ENCODE measurements at regions not wholly inside any gene's neighbourhood (a gene's known extent, or its start where the extent isn't known, plus 50 kb on each side); places are given as distances from the start of the nearest gene placed in this dataset.
"Not testable (repeated sequence)": the region's sequence is repeated elsewhere in the genome, so short reads cannot be mapped to it uniquely, and the experiment has no call there.

DNA sequence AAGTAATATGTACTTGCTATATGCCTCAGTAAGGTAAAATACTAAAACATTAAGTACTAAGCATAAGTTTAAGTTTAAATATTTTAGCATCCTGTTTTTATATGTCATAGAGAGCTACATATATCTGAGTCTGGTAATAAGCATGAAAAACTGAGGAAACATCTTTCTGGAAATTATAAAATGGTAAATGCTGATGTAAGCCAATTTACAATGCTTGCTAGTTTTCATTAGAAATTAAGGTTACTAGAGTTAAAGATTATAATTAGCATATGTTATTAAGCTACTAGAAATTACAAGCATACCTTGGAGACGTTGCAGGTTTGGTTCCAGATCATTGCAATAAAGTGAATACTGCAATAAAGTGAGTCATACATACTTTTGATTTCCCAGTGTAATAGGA is 477.0 kb upstream of the LRRC7 start:
- no peak overlapping the region for H3K27ac ChIP-seq
- TF ChIP-seq RARB (CRISPR knock-in tag; IDR thresholded peaks at IDR 0.05), result no peak
- TF ChIP-seq CHD2 (IDR thresholded peaks at IDR 0.05; ENCODE audit: low read length, partially characterized antibody), result no peak
- TF ChIP-seq MAFK (IDR thresholded peaks at IDR 0.05; ENCODE audit: partially characterized antibody), result peak; percentile 47
- no peaks in the 10 kb centered on the region for H3K4me1 ChIP-seq
- ATAC-seq (no peak), FAIRE-seq (no peak), DNase-seq (ENCODE audit: low read depth in 1 of 2, low spot score in 1 of 2) (no peak)
- ChIA-PET POLR2A (no interaction called here), CTCF (no interaction called here)
- no peak overlapping the region for H3K4me3 ChIP-seq
- 0% methylated on average over 1 of the region's 1 CpG for WGBS (ENCODE audit: missing lambda C conversion rate)
- H3K9me3 ChIP-seq, result no peaks in the 10 kb centered on the region
- no peak overlapping the region for H3K4me2 ChIP-seq

DNA sequence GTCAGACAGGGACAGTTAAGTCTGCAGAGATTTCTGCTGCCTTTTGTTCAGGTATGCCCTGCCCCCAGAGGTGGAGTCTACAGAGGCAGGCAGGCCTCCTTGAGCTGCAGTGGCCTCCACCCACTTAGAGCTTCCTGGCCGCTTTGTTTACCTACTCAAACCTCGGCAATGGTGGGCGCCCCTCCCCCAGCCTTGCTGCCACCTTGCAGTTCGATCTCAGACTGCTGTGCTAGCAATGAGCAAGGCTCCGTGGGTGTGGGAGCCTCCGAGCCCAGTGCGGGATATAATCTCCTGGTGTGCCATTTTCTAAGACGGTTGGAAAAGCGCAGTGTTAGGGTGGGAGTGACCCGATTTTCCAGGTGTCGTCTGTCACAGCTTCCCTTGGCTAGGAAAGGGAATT is 465.7 kb upstream of the LRRC7 start:
- H3K27ac ChIP-seq; DNase-seq (ENCODE audit: low read depth in 1 of 2, low spot score in 1 of 2); H3K4me3 ChIP-seq; POLR2A ChIA-PET; H3K9me3 ChIP-seq; FAIRE-seq; H3K4me2 ChIP-seq; ATAC-seq; H3K4me1 ChIP-seq: not testable (repeated sequence)
- CTCF ChIA-PET, result interaction anchor here (1.2 kb wide), 1 partner anchor 281 kb away, joined by 3 read pairs; no protein-coding TSS in a partner anchor
- WGBS (ENCODE audit: missing lambda C conversion rate), result 28% methylated on average over 7 of the region's 11 CpGs

DNA sequence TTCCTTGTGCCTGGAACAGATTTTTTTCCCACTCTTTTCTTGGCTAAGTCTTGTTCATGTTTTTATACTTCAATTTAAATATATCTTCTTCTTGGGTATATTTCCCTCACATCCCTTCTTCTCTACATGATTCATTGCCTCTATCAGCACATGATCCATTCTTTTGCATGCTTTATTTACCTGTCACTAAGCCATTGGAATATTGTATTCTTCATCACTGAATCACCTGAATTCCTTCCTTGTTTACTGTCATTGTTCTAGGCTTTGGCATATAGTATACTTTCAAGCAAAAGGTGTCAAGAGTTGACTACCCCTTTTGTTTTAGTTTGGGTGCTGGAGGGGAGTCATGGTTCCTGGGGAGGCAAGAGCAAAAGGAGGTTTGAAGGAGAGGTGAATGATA is 464.5 kb upstream of the LRRC7 start:
- Histone ChIP-seq H3K4me2 (no peak overlapping the region), H3K4me3 (no peak overlapping the region), H3K4me1 (no peaks in the 10 kb centered on the region), H3K27ac (no peak overlapping the region), H3K9me3 (no peaks in the 10 kb centered on the region)
- TF ChIP-seq FOSL2 (IDR thresholded peaks at IDR 0.05) (no peak), FOSL2 (CRISPR knock-in tag; IDR thresholded peaks at IDR 0.05) (no peak), PHF8 (IDR thresholded peaks at IDR 0.05; ENCODE audit: borderline replicate concordance, low read depth) (no peak), HOXA7 (CRISPR knock-in tag; IDR thresholded peaks at IDR 0.05) (no peak)
- TF ChIP-seq, protein P1, sequence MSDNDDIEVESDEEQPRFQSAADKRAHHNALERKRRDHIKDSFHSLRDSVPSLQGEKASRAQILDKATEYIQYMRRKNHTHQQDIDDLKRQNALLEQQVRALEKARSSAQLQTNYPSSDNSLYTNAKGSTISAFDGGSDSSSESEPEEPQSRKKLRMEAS (IDR thresholded peaks at IDR 0.05), result no peak
- DNase-seq (ENCODE audit: low read depth in 1 of 2, low spot score in 1 of 2), result no peak
- FAIRE-seq, result no peak
- CTCF ChIA-PET, result no interaction called here
- ATAC-seq, result no peak
- POLR2A ChIA-PET, result no interaction called here

DNA sequence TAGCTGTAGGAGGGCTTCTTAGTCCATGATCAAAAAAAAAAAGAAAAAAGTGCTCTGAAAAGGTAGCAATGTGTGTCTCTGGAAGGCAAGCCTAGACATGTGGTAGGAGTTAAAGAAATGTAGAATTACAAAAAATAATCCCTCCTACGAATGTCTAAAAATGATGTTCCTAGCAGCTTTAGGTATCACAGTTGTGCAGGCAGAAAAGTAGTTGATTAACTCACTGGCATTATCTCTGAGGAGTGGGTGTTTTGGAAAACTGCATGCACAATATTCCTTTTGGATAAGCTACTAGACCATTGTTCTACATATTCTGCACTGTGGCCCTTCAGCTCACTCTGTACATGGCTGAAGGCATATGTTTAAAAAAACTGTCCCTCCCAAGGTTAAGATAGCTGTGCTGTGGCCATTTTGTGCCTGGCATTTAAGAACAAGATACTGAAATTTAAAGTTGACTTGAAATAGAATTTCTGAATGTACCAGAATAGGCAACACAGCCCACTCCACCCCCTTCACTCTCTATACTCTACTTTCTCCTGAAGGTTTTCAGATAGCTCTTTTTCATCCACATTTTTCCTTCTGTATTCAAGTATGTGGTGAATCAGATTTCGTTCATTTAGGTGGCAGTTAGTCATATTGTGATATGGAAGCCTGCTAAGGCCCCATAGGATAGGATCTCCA is 463.9 kb upstream of the LRRC7 start:
- no peaks in the 10 kb centered on the region for H3K4me1 ChIP-seq
- no peak overlapping the region for H3K4me2 ChIP-seq
- FAIRE-seq, result no peak
- 0% methylated on average over 2 of the region's 2 CpGs for WGBS (ENCODE audit: missing lambda C conversion rate)
- H3K4me3 ChIP-seq, result no peak overlapping the region
- H3K27ac ChIP-seq, result no peak overlapping the region
- no peak for ATAC-seq
- DNase-seq (ENCODE audit: low read depth in 1 of 2, low spot score in 1 of 2), result no peak
- POLR2A ChIA-PET, result no interaction called here
- CTCF ChIA-PET, result no interaction called here
- TF ChIP-seq, protein P2, sequence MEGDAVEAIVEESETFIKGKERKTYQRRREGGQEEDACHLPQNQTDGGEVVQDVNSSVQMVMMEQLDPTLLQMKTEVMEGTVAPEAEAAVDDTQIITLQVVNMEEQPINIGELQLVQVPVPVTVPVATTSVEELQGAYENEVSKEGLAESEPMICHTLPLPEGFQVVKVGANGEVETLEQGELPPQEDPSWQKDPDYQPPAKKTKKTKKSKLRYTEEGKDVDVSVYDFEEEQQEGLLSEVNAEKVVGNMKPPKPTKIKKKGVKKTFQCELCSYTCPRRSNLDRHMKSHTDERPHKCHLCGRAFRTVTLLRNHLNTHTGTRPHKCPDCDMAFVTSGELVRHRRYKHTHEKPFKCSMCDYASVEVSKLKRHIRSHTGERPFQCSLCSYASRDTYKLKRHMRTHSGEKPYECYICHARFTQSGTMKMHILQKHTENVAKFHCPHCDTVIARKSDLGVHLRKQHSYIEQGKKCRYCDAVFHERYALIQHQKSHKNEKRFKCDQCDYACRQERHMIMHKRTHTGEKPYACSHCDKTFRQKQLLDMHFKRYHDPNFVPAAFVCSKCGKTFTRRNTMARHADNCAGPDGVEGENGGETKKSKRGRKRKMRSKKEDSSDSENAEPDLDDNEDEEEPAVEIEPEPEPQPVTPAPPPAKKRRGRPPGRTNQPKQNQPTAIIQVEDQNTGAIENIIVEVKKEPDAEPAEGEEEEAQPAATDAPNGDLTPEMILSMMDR (IDR thresholded peaks at IDR 0.05), result no peak
- TF ChIP-seq ZFP36 (IDR thresholded peaks at IDR 0.05; ENCODE audit: borderline replicate concordance, partially characterized antibody), result no peak
- TF ChIP-seq NR3C1 (IDR thresholded peaks at IDR 0.05), result no peak
- no peak for TF ChIP-seq CBX8 (IDR thresholded peaks at IDR 0.05)
- TF ChIP-seq ZC3H11A (IDR thresholded peaks at IDR 0.05), result no peak
- TF ChIP-seq GATA3 (IDR thresholded peaks at IDR 0.05; ENCODE audit: borderline replicate concordance), result no peak
- TF ChIP-seq ZNF302 (CRISPR knock-in tag; IDR thresholded peaks at IDR 0.05), result no peak
- no peak for TF ChIP-seq MAZ (IDR thresholded peaks at IDR 0.05; ENCODE audit: borderline replicate concordance, low read depth, low read length)
- no peaks in the 10 kb centered on the region for H3K9me3 ChIP-seq

DNA sequence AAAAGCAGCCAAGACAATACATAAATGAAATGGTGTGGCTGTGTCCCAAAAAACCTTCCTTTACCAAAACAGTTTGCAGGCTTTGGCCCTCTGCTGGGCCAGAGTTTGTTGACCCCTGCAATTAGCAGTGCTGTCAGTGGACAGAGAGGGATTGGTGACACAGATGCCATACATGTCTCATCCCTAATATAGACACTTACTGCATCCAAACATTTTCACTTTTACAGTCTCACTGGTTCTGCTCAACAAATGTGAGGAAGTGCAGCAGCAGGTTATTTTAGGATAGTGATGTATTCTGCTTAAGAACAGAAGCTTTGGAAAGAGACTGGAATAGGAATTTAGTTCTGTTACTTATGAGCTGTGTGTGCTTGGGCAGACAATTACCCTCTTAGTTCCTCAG is 462.8 kb upstream of the LRRC7 start:
- FAIRE-seq, result no peak
- no peak overlapping the region for H3K4me2 ChIP-seq
- H3K4me1 ChIP-seq, result no peaks in the 10 kb centered on the region
- POLR2A ChIA-PET, result no interaction called here
- CTCF ChIA-PET, result interaction anchor here (0.6 kb wide), 1 partner anchor 364 kb away, joined by 3 read pairs; no protein-coding TSS in a partner anchor
- H3K9me3 ChIP-seq, result no peaks in the 10 kb centered on the region
- H3K27ac ChIP-seq, result no peak overlapping the region
- ATAC-seq, result no peak
- no peak for DNase-seq (ENCODE audit: low read depth in 1 of 2, low spot score in 1 of 2)
- H3K4me3 ChIP-seq, result no peak overlapping the region
- no peak for TF ChIP-seq EP300 (IDR thresholded peaks at IDR 0.05)
- no peak for TF ChIP-seq JUN (IDR thresholded peaks at IDR 0.05)
- TF ChIP-seq ESRRA (IDR thresholded peaks at IDR 0.05; ENCODE audit: borderline replicate concordance, low read length), result no peak
- TF ChIP-seq, protein P3, sequence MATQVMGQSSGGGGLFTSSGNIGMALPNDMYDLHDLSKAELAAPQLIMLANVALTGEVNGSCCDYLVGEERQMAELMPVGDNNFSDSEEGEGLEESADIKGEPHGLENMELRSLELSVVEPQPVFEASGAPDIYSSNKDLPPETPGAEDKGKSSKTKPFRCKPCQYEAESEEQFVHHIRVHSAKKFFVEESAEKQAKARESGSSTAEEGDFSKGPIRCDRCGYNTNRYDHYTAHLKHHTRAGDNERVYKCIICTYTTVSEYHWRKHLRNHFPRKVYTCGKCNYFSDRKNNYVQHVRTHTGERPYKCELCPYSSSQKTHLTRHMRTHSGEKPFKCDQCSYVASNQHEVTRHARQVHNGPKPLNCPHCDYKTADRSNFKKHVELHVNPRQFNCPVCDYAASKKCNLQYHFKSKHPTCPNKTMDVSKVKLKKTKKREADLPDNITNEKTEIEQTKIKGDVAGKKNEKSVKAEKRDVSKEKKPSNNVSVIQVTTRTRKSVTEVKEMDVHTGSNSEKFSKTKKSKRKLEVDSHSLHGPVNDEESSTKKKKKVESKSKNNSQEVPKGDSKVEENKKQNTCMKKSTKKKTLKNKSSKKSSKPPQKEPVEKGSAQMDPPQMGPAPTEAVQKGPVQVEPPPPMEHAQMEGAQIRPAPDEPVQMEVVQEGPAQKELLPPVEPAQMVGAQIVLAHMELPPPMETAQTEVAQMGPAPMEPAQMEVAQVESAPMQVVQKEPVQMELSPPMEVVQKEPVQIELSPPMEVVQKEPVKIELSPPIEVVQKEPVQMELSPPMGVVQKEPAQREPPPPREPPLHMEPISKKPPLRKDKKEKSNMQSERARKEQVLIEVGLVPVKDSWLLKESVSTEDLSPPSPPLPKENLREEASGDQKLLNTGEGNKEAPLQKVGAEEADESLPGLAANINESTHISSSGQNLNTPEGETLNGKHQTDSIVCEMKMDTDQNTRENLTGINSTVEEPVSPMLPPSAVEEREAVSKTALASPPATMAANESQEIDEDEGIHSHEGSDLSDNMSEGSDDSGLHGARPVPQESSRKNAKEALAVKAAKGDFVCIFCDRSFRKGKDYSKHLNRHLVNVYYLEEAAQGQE (IDR thresholded peaks at IDR 0.05), result no peak
- TF ChIP-seq EHF (CRISPR knock-in tag; IDR thresholded peaks at IDR 0.05), result no peak
- no peak for TF ChIP-seq MAZ (IDR thresholded peaks at IDR 0.05; ENCODE audit: borderline replicate concordance, low read depth, low read length)
- TF ChIP-seq TFCP2L1 (CRISPR knock-in tag; IDR thresholded peaks at IDR 0.05), result no peak
- no peak for TF ChIP-seq EHMT2 (IDR thresholded peaks at IDR 0.05; ENCODE audit: low read depth)
- TF ChIP-seq TP53 (CRISPR knock-in tag; IDR thresholded peaks at IDR 0.05), result no peak
- TF ChIP-seq MAFK (IDR thresholded peaks at IDR 0.05; ENCODE audit: partially characterized antibody), result no peak
- no peak for TF ChIP-seq RCOR1 (IDR thresholded peaks at IDR 0.05; ENCODE audit: low read depth, low read length)
- no peak for TF ChIP-seq CBX8 (IDR thresholded peaks at IDR 0.05)

Measured in A549 (cell line).